MM.1S (cell line): ENCODE measurements at regions not wholly inside any gene's neighbourhood (a gene's known extent, or its start where the extent isn't known, plus 50 kb on each side); places are given as distances from the start of the nearest gene placed in this dataset.

Source experiments
- EZH2 ChIP-seq: fragments of 300-600 bp; sonication (generic); optimal IDR thresholded peaks from 2 replicates; pipeline ENCODE3; 2017; ENCODE audit warnings: low read depth, mild to moderate bottlenecking, antibody characterized with exemption, low read length, mixed read lengths
- EZH2phosphoT487 ChIP-seq: fragments of 300-600 bp; sonication (generic); IDR thresholded peaks from 2 replicates; pipeline ENCODE4 v1.6.1; 2018; ENCODE audit warnings: antibody characterized with exemption, low read length
- TF ChIP-seq, protein P1 (sequence below): fragments of 300-600 bp; sonication (generic); IDR thresholded peaks from 2 replicates; pipeline ENCODE4 v1.5.1; 2016; ENCODE audit warnings: antibody characterized with exemption, low read length, mixed read lengths

DNA sequence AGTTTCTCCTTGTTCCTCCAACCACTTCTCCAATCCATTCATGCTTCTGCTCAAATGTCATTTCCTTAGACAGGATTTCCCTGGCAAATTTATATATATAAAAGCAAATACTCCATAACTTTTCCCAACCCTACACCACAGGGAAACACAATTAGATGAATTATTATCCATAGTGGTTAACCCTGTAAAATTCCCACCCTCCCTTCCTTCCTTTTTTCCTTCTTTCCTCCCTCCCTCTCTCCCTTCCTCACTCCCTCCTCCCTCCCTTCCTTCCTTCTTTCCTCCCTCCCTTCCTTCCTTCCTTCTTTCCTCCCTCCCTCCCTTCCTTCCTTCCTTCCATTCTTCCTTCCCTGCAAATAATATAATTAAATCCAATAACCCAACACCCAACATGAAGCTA, 617.7 kb downstream of the IRS1 start:
- TF ChIP-seq, protein P1, sequence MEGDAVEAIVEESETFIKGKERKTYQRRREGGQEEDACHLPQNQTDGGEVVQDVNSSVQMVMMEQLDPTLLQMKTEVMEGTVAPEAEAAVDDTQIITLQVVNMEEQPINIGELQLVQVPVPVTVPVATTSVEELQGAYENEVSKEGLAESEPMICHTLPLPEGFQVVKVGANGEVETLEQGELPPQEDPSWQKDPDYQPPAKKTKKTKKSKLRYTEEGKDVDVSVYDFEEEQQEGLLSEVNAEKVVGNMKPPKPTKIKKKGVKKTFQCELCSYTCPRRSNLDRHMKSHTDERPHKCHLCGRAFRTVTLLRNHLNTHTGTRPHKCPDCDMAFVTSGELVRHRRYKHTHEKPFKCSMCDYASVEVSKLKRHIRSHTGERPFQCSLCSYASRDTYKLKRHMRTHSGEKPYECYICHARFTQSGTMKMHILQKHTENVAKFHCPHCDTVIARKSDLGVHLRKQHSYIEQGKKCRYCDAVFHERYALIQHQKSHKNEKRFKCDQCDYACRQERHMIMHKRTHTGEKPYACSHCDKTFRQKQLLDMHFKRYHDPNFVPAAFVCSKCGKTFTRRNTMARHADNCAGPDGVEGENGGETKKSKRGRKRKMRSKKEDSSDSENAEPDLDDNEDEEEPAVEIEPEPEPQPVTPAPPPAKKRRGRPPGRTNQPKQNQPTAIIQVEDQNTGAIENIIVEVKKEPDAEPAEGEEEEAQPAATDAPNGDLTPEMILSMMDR = no peak
- TF ChIP-seq EZH2 (no peak), EZH2phosphoT487 (no peak)
